Epithelial cell of proximal tubule (primary cell): ENCODE measurements at regions not wholly inside any gene's neighbourhood (a gene's known extent, or its start where the extent isn't known, plus 50 kb on each side); places are given as distances from the start of the nearest gene placed in this dataset.

Source experiments
- DNase-seq: peaks from one replicate; pipeline ENCODE4 v3.0.0-alpha.2; 2011; ENCODE audit warnings: low read depth
- H3K4me3 ChIP-seq: 2 replicates; pipeline ENCODE4 v1.5.1; 2011; ENCODE audit warnings: low read depth, mild to moderate bottlenecking, low read length
- CTCF ChIP-seq: conservative IDR thresholded peaks from 2 replicates; pipeline ENCODE4 v1.5.1; 2012; ENCODE audit warnings: low read depth, mild to moderate bottlenecking, low read length

- DNase-seq, result no peak
- no peak for TF ChIP-seq CTCF
- no peak overlapping the region for H3K4me3 ChIP-seq
Observed at GRCh38 chr2:10240161-10240681, 62.5 kb upstream of the HPCAL1 start.

- no peak for DNase-seq
- H3K4me3 ChIP-seq, result no peak overlapping the region
- no peak for TF ChIP-seq CTCF
Observed at GRCh38 chr2:10240911-10241610, 61.6 kb upstream of the HPCAL1 start.

- no peak for TF ChIP-seq CTCF
- H3K4me3 ChIP-seq, result no peak overlapping the region
- DNase-seq, result no peak
Observed at GRCh38 chr2:10241641-10242430, 60.9 kb upstream of the HPCAL1 start.

GRCh38 chr2:10242451-10242850 lies 60.3 kb upstream of the HPCAL1 start:
- DNase-seq, result no peak
- H3K4me3 ChIP-seq, result no peak overlapping the region
- TF ChIP-seq CTCF, result no peak

GRCh38 chr2:10242998-10243925 lies 59.4 kb upstream of the HPCAL1 start:
- no peak for DNase-seq
- TF ChIP-seq CTCF, result no peak
- no peak overlapping the region for H3K4me3 ChIP-seq

GRCh38 chr2:10243926-10244270 lies 58.8 kb upstream of the HPCAL1 start:
- H3K4me3 ChIP-seq, result no peak overlapping the region
- no peak for DNase-seq
- TF ChIP-seq CTCF, result no peak
